Gastroesophageal sphincter (tissue), 4 donors: ENCODE measurements at regions not wholly inside any gene's neighbourhood (a gene's known extent, or its start where the extent isn't known, plus 50 kb on each side); places are given as distances from the start of the nearest gene placed in this dataset.

Experiments used
- ATAC-seq: fragments of 150-250 bp; one replicate; pipeline ENCODE4 v1.9.1; 2016; ENCODE audit warnings: mild to moderate bottlenecking, moderate library complexity
- H3K27ac ChIP-seq, 4 donors: fragments of 200-600 bp; sonication (generic) in 3 of 4; 1 replicate in 3 of 4; 2 replicates in 1 of 4; pipeline ENCODE4 v1.5.1; 2016 to 2019
- H3K27me3 ChIP-seq: fragments of 200-600 bp; sonication (generic); one replicate; pipeline ENCODE4 v1.5.1; 2019
- H3K36me3 ChIP-seq, 2 donors: fragments of 200-600 bp; sonication (generic); one replicate each; pipeline ENCODE4 v1.5.1; 2019; ENCODE audit warnings: control low read depth in 1 of 2
- H3K4me1 ChIP-seq, 3 donors: fragments of 200-600 bp; sonication (generic); 1 replicate in 2 of 3; 2 replicates in 1 of 3; pipeline ENCODE4 v1.5.1; 2016 to 2019; ENCODE audit warnings: control low read depth in 2 of 3
- H3K4me3 ChIP-seq, 2 donors: fragments of 200-600 bp; sonication (generic); one replicate each; pipeline ENCODE4 v1.5.1; 2019; ENCODE audit warnings: mild to moderate bottlenecking in 1 of 2, moderate library complexity in 1 of 2
- H3K9me3 ChIP-seq, 3 donors: fragments of 200-600 bp; sonication (generic); one replicate each; pipeline ENCODE4 v1.5.1; 2017 to 2019; ENCODE audit warnings: control low read depth in 2 of 3
- EP300 ChIP-seq: sonication (generic); formaldehyde crosslinking; IDR thresholded peaks from one replicate; pipeline ENCODE4 v1.6.1; 2017; ENCODE audit warnings: antibody characterized with exemption, mild to moderate bottlenecking
- POLR2A ChIP-seq, 2 donors: fragments of 450-650 bp; IDR thresholded peaks; one replicate each; pipeline ENCODE4 v1.6.1; 2017; ENCODE audit warnings: antibody characterized with exemption in 2 of 2, mild to moderate bottlenecking in 2 of 2, moderate library complexity in 1 of 2
- POLR2AphosphoS5 ChIP-seq: sonication (generic); formaldehyde crosslinking; IDR thresholded peaks from one replicate; pipeline ENCODE4 v1.6.1; 2017; ENCODE audit warnings: antibody characterized with exemption
- WGBS, 2 donors: methylation state at CpG; one replicate each; pipeline ENCODE4 v1.1.5; 2018; ENCODE audit warnings: low coverage in 1 of 2; 5-methylcytosine and 5-hydroxymethylcytosine counted together
- TF ChIP-seq, protein P1 (sequence below), 4 experiments: fragments of 200-600 bp in 2 of 4; fragments of 450-650 bp in 2 of 4; sonication (generic) in 1 of 4; IDR thresholded peaks; one replicate each; pipeline ENCODE4 v1.5.1; 2017 to 2019; ENCODE audit warnings: antibody characterized with exemption in 4 of 4, mild to moderate bottlenecking in 2 of 4, moderate library complexity in 2 of 4

GRCh38 chr10:57776688-57777432, 490.8 kb downstream of the IPMK start:
- H3K27ac ChIP-seq, result no peak overlapping the region
- H3K9me3 ChIP-seq, result no peaks in the 10 kb centered on the region
- no peaks in the 10 kb centered on the region for H3K4me1 ChIP-seq
- H3K4me3 ChIP-seq, result no peak overlapping the region
- TF ChIP-seq, protein P1, sequence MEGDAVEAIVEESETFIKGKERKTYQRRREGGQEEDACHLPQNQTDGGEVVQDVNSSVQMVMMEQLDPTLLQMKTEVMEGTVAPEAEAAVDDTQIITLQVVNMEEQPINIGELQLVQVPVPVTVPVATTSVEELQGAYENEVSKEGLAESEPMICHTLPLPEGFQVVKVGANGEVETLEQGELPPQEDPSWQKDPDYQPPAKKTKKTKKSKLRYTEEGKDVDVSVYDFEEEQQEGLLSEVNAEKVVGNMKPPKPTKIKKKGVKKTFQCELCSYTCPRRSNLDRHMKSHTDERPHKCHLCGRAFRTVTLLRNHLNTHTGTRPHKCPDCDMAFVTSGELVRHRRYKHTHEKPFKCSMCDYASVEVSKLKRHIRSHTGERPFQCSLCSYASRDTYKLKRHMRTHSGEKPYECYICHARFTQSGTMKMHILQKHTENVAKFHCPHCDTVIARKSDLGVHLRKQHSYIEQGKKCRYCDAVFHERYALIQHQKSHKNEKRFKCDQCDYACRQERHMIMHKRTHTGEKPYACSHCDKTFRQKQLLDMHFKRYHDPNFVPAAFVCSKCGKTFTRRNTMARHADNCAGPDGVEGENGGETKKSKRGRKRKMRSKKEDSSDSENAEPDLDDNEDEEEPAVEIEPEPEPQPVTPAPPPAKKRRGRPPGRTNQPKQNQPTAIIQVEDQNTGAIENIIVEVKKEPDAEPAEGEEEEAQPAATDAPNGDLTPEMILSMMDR (IDR thresholded peaks at IDR 0.05), result no peak
- no peak for TF ChIP-seq EP300
- TF ChIP-seq POLR2AphosphoS5, result no peak
- no peak for TF ChIP-seq POLR2A (IDR thresholded peaks at IDR 0.05)
- H3K36me3 ChIP-seq, result no peaks in the 10 kb centered on the region
- WGBS, 2 donors, result 43 to 75% methylated on average over 3 to 4 of the region's 5 CpGs
- no peak for ATAC-seq
- H3K27me3 ChIP-seq, result no peaks in the 10 kb centered on the region

GRCh38 chr10:57775250-57775649, 492.4 kb downstream of the IPMK start:
- H3K4me3 ChIP-seq, result no peak overlapping the region
- H3K9me3 ChIP-seq, result no peaks in the 10 kb centered on the region
- TF ChIP-seq POLR2AphosphoS5 (no peak), EP300 (no peak)
- no peaks in the 10 kb centered on the region for H3K36me3 ChIP-seq
- no peak for ATAC-seq
- no peaks in the 10 kb centered on the region for H3K4me1 ChIP-seq
- no peak overlapping the region for H3K27ac ChIP-seq
- WGBS, 2 donors, result 72 to 80% methylated on average over 2 of the region's 2 CpGs
- H3K27me3 ChIP-seq, result no peaks in the 10 kb centered on the region

DNA sequence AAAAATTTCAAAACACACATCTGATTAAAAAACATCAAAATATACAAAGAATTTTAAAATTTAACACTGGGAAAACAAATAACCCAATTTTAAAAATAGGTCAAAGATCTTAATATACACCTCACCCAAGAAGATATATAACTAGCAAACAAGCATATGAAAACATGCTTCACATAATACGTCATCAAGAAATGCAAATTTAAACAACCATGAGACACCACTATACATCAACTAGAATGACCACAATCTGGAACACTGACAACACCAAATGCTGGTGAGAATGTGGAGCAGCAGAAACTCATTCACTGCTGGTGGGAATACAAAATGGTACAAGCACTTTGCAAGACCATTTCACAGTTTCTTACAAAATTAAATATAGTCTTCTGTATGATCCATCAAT, 498.4 kb downstream of the IPMK start:
- no peak for ATAC-seq
- no peaks in the 10 kb centered on the region for H3K27me3 ChIP-seq
- H3K4me1 ChIP-seq, result no peaks in the 10 kb centered on the region
- H3K9me3 ChIP-seq, result no peaks in the 10 kb centered on the region
- H3K36me3 ChIP-seq, result no peaks in the 10 kb centered on the region
- TF ChIP-seq, protein P1 (IDR thresholded peaks at IDR 0.05), result no peak
- no peak for TF ChIP-seq POLR2A (IDR thresholded peaks at IDR 0.05)
- no peak for TF ChIP-seq POLR2AphosphoS5
- WGBS, 2 donors, result 67 to 73% methylated on average over 1 of the region's 1 CpG
- H3K27ac ChIP-seq, result no peak overlapping the region
- no peak overlapping the region for H3K4me3 ChIP-seq

GRCh38 chr10:57759777-57760176, 507.9 kb downstream of the IPMK start:
- ATAC-seq, result no peak
- Histone ChIP-seq H3K4me1 (no peaks in the 10 kb centered on the region), H3K36me3 (no peaks in the 10 kb centered on the region), H3K9me3 (no peaks in the 10 kb centered on the region), H3K4me3 (no peak overlapping the region), H3K27me3 (no peaks in the 10 kb centered on the region), H3K27ac (no peak overlapping the region)
- TF ChIP-seq EP300, result no peak
- WGBS, 2 donors, result 64 to 88% methylated on average over 5 to 6 of the region's 6 CpGs

DNA sequence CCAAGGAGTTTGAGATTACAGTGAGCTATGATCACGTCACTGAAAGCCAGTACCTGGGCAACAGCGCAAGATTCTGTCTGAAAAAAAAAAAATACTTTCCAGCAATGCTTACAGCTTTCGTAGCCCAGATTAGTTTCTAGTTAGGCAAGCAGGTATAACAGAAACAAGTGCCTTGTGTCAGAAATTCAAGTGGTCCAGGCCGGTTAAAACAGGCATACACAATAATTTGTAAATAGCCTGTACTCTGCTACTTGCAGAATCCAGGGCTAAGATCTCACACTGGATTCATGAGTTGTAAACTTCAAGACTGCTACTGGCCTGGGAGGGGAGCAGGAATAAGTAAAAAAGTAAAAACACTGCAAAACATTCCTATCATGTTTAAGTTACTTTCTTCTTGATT, 512.9 kb downstream of the IPMK start:
- H3K4me1 ChIP-seq, result no peaks in the 10 kb centered on the region
- no peak for ATAC-seq
- H3K4me3 ChIP-seq, result no peak overlapping the region
- H3K27ac ChIP-seq, result no peak overlapping the region
- TF ChIP-seq, protein P1 (IDR thresholded peaks at IDR 0.05), result no peak
- TF ChIP-seq POLR2AphosphoS5 (no peak), POLR2A (IDR thresholded peaks at IDR 0.05) (no peak), EP300 (no peak)
- WGBS, 2 donors, result 78 to 100% methylated on average over 2 to 4 of the region's 4 CpGs
- H3K9me3 ChIP-seq, result peaks cover 0 to 10% (median 0%) of the 10 kb centered on the region in 3 donors
- no peaks in the 10 kb centered on the region for H3K36me3 ChIP-seq
- no peaks in the 10 kb centered on the region for H3K27me3 ChIP-seq

GRCh38 chr10:57743711-57744110, 524.0 kb downstream of the IPMK start:
- H3K4me1 ChIP-seq, result no peaks in the 10 kb centered on the region
- H3K27me3 ChIP-seq, result no peaks in the 10 kb centered on the region
- H3K4me3 ChIP-seq, result no peak overlapping the region
- H3K9me3 ChIP-seq, result peaks cover 0 to 14% (median 0%) of the 10 kb centered on the region in 3 donors
- H3K36me3 ChIP-seq, result no peaks in the 10 kb centered on the region
- ATAC-seq, result no peak
- 69 to 77% methylated on average over 1 of the region's 1 CpG for WGBS, 2 donors
- TF ChIP-seq, protein P1 (IDR thresholded peaks at IDR 0.05), result no peak
- TF ChIP-seq POLR2AphosphoS5 (no peak), EP300 (no peak), POLR2A (IDR thresholded peaks at IDR 0.05) (no peak)
- no peak overlapping the region for H3K27ac ChIP-seq
